ENCODE measurements at regions not wholly inside any gene's neighbourhood (a gene's known extent, or its start where the extent isn't known, plus 50 kb on each side); places are given as distances from the start of the nearest gene placed in this dataset.
"Not testable (repeated sequence)": the region's sequence is repeated elsewhere in the genome, so short reads cannot be mapped to it uniquely, and the experiment has no call there.

DNA sequence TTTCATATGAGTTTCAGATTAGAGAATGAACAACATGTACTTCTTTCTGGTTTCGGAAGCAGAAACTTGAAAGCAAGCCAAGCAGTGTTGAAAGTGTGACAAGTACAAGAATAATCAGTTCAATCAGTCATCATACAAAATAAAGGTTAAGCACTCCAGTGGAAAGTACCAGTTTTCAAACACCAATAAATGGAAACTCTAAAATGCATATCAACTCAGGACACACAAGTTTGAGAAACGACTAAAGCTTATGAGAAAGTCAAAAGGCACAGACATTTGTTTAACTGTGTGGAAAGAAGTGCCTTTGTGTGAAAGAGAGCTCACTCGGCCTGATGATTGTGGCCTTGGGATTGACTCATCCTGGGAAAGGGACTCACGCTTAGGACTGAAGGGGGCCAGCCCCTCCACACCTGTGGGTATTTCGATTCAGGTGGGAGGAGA is 60.6 kb upstream of the AKR1C1 start:
- H3K36me3 ChIP-seq: no peaks in the 10 kb centered on the region
- H3K9me3 ChIP-seq: no peaks in the 10 kb centered on the region
- peak in 1 of 2 donors; percentile 87 for DNase-seq (ENCODE audit: low spot score in 2 of 2)
- peaks cover 0 to 17% (median 0%) of the 10 kb centered on the region in 4 donors for H3K4me1 ChIP-seq
- 30 to 40% methylated on average over 5 of the region's 5 CpGs for WGBS, 2 donors
- H3K27ac ChIP-seq: peak overlapping the region in 2 of 4 donors; percentile 78 to 85
- no peaks in the 10 kb centered on the region for H3K27me3 ChIP-seq
- TF ChIP-seq EP300 (IDR thresholded peaks at IDR 0.05) (peak in 1 of 2 donors; percentile 57), POLR2A (IDR thresholded peaks at IDR 0.05) (no peak)
- H3K4me3 ChIP-seq: peak overlapping the region in 1 of 4 donors; percentile 15

DNA sequence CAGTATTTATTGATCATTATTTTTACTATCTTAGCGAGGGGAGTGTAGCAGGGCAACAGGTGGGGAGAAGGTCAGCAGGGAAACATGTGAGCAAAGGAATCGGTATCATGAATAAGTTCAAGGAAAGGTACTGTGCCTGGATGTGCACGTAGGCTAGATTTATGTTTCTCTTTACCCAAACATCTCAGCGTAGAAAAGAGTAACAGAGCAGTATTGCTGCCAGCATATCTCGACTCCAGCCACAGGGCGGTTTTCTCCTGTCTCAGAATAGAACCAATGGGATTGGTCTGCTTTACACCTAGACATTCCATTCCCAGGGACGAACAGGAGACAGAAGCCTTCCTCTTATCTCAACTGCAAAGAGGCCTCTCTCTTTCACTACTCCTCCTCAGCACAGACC is 60.1 kb upstream of the AKR1C1 start:
- not testable (repeated sequence) for H3K36me3 ChIP-seq; DNase-seq (ENCODE audit: low spot score in 2 of 2); H3K4me3 ChIP-seq; H3K9me3 ChIP-seq; H3K27me3 ChIP-seq
- whole genome bisulfite sequencing, 2 donors: 77 to 87% methylated on average over 7 of the region's 7 CpGs
- Histone ChIP-seq H3K4me1 (peaks cover 0 to 17% (median 0%) of the 10 kb centered on the region in 4 donors), H3K27ac (peak overlapping the region in 2 of 4 donors; percentile 78 to 85)

DNA sequence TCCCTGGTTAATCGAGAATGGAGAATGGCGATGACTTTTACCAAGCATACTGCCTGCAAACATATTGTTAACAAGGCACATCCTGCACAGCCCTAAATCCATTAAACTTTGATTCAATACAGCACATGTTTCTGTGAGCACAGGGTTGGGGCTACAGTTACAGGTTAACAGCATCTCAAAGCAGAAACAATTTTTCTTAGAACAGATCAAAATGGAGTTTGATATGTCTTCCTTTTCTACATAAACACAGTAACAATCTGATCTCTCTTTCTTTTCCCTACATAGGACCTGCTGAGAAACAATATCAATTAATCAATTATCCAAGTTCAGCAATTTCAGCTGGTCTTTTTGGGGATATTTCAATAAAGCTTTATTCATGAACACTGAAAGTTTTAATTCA is 59.5 kb upstream of the AKR1C1 start:
- not testable (repeated sequence) for H3K4me3 ChIP-seq; H3K36me3 ChIP-seq; H3K27me3 ChIP-seq; H3K27ac ChIP-seq; DNase-seq (ENCODE audit: low spot score in 2 of 2); H3K9me3 ChIP-seq
- 93 to 100% methylated on average over 2 of the region's 2 CpGs for WGBS, 2 donors
- H3K4me1 ChIP-seq: peaks cover 0 to 17% (median 0%) of the 10 kb centered on the region in 4 donors

DNA sequence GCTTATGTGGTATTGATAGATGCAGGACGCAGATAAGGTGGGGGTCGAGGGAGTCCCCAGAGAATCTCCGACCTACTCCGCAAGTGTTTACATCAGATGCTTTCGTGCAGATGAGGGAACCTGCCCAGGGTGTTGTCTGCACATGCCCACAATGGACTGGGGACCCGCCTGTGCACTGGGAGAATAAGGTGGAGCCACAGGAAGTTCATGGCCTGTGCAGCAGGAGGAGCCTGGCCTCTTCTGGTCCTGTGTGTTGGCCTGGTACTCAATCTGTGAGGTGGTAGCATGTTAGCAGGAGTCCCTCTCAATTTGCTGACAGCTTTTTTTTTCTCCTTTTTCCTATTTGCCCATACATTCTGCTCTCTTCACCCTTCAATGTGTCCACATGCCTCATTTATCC is 54.1 kb upstream of the AKR1C1 start:
- no peak for DNase-seq (ENCODE audit: low spot score in 2 of 2)
- Histone ChIP-seq H3K36me3 (peaks cover 0 to 13% (median 0%) of the 10 kb centered on the region in 3 donors), H3K27me3 (no peaks in the 10 kb centered on the region), H3K27ac (no peak overlapping the region), H3K4me3 (no peak overlapping the region), H3K9me3 (no peaks in the 10 kb centered on the region), H3K4me1 (no peaks in the 10 kb centered on the region)
- TF ChIP-seq EP300 (IDR thresholded peaks at IDR 0.05): no peak
- no peak for TF ChIP-seq POLR2A (IDR thresholded peaks at IDR 0.05)
- TF ChIP-seq, protein P1, sequence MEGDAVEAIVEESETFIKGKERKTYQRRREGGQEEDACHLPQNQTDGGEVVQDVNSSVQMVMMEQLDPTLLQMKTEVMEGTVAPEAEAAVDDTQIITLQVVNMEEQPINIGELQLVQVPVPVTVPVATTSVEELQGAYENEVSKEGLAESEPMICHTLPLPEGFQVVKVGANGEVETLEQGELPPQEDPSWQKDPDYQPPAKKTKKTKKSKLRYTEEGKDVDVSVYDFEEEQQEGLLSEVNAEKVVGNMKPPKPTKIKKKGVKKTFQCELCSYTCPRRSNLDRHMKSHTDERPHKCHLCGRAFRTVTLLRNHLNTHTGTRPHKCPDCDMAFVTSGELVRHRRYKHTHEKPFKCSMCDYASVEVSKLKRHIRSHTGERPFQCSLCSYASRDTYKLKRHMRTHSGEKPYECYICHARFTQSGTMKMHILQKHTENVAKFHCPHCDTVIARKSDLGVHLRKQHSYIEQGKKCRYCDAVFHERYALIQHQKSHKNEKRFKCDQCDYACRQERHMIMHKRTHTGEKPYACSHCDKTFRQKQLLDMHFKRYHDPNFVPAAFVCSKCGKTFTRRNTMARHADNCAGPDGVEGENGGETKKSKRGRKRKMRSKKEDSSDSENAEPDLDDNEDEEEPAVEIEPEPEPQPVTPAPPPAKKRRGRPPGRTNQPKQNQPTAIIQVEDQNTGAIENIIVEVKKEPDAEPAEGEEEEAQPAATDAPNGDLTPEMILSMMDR (IDR thresholded peaks at IDR 0.05): no peak
- WGBS, 2 donors: 83 to 90% methylated on average over 6 of the region's 6 CpGs

Measured in tibial nerve (tissue), 4 donors.